Activated CD4-positive, alpha-beta T cell treated with anti-CD3 and anti-CD28 coated beads, Interleukin-2, amount 50 U/mL, for 4 hours (primary cell): ENCODE measurements at regions not wholly inside any gene's neighbourhood (a gene's known extent, or its start where the extent isn't known, plus 50 kb on each side); places are given as distances from the start of the nearest gene placed in this dataset.

Source experiments
- DNase-seq, 2 experiments: peaks; one replicate each; pipeline ENCODE4 v3.0.0-alpha.2; 2020

- no peak for DNase-seq
Measured at GRCh38 chr5:125348936-125349831, 602.7 kb upstream of the ZNF608 start.

DNA sequence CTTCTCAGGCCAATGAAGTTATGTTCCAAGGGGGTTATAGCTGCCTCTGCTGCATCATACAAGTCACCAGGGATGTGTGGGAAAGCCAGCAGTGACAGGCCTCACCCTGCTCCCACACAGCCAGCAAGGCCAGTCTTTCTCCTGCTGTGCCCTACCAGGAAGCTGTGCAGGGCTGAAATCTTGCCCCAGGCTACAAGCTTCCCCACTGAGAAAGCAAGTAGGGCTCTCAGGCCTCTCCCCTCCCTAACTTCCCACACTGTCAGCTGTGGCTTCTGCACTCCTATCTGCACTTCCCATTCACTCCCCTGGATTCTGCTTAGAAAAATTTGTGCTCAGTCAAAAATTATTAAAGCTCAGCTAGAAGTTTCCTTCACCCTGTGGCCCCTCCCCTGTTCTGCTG is 611.2 kb upstream of the ZNF608 start:
- DNase-seq = no peak

- no peak for DNase-seq
Measured at GRCh38 chr5:125365747-125366146, 619.3 kb upstream of the ZNF608 start.

DNA sequence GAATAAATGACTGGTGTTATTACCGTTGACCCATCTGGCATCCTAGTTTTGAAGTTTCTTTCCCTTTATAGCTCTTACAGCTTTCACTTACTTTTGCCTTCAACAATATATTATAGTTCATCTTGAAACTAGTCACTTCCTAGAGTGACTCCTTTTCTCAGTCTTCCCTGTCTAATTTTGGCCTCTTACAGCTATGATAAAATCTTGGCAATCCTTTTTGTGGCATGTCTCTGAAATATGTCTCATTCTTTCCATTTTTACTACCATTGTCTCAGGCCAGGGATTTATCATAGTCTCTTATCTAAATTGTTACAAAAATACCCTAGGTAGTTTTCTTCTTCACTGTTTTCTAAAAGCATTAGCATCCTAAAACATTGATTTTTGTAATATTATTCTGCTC is 621.3 kb upstream of the ZNF608 start:
- DNase-seq = no peak

- DNase-seq = no peak
Measured at GRCh38 chr5:125370461-125371205, 624.2 kb upstream of the ZNF608 start.

GRCh38 chr5:125372694-125373631 is 626.5 kb upstream of the ZNF608 start:
- DNase-seq = no peak

- DNase-seq = no peak
Measured at GRCh38 chr5:125375143-125375542, 628.7 kb upstream of the ZNF608 start.

DNA sequence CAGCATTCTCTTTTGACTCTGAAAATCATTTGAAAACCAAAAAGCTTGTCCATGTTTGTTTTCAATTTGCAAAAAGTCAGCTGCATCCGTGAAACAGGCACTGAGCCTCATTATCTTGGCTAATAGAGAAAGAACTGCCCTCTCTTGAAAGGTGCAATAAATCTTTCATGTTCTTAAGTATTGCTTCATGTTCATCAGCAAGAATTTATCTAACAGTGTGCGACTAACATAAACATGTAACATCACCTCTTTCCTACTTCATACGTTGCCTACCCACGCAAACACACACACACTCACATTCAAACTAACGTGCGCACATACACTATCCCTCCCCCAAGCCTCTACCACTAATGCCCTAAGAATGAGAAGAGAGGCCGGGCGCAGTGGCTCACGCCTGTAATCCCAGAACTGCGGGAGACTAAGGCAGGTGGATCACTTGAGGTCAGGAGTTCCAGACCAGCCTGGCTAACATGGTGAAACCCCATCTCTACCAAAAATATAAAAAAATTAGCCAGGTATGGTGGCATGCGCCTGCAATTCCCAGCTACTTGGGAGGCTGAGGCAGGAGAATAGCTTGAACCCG is 629.7 kb upstream of the ZNF608 start:
- no peak for DNase-seq

GRCh38 chr5:125377141-125377540 is 630.7 kb upstream of the ZNF608 start:
- DNase-seq = no peak

DNA sequence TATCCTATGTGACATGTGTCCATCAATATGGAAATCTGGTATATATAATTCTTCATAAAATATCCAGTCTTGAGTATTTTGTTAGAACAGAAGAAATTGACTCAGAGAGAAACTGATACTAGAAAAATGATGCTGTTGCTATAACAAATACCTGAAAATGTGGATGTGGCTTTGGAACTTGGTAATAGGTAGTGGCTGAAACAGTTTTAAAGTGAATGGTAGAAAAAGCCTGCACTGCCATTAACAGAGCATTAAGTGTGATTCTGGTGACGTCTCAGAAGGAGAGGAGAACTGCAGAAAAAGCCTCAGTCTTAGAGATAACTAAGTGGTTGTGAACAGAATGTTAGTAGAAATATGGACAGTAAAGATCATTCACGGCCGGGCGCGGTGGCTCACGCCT is 634.9 kb upstream of the ZNF608 start:
- no peak for DNase-seq

DNA sequence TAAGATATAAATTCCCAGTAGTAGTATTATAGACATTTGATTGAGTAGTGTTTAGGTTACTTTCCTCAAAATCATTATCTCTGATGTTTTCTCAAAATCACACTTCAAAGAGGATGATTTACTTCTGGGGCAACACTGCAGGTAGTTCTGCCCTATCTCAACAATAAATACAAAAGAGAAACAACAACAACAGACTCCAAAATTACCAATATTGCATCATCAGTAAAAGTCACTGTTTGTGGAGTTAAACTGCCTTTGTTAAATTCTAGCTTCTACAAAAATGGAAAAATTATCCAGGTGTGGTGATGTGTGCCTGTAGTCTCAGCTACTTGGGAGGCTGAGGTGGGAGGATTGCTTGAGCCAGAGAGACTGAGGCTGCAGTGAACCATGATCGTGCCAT is 637.6 kb upstream of the ZNF608 start:
- no peak for DNase-seq

GRCh38 chr5:125390326-125390725 is 643.9 kb upstream of the ZNF608 start:
- no peak for DNase-seq

DNA sequence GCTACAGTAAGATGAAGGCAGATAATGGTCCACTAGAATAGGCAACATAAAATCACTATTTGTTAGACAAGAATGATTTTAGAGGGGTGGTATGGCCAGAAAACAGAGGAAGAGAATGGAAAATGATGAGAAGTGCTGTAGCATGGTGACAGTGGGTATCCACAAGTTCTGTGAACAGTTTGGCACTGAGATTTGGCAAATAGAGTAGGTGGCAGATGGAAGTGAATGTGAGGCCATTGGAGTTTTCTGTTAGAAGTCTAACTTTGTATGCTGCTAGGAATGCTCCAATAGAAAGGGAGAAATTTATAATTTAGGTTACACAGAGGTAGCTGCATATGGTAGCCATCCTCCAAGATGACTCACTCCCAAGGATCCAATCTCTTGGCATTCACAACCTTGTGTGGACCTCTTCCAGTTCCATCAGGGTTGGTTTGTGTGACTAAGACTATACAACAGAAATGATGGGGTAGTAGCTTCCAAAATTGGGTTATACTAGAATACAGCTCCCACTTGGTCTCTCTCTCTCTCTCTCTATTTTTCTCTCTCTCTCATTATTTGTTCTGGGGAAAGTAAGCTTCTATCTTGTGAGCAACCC is 646.9 kb upstream of the ZNF608 start:
- no peak for DNase-seq

DNA sequence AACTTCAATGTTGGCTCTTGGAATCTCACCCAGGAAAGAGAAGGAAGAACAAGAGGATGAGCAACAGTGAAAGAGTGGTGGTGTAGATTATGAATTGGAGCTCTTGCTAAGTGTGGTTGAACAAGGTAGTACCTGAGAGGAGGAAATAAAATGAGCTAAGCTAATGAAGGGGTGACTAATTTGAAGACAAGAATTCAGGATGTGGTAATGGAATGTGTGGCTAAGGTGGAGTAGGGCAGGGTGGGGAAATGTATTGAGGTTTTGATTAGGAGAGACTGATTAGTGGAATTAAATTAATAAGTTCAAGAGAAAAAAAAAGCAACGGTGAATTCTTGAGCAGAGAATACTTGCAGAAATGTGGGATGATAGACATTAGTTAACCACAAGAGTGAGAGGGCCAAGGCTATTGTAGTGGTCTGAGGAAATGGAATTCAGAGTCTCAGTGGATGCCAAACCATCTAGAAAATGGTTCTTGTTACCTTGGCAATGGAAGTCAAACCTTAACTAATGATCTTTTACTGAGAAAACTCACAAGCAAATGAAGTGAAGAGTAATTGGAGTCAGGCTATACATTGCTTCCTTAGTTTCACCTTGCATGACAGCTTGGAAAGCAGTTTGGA is 648.3 kb upstream of the ZNF608 start:
- DNase-seq = no peak

- no peak for DNase-seq
Measured at GRCh38 chr5:125396462-125396861, 650.0 kb upstream of the ZNF608 start.

DNA sequence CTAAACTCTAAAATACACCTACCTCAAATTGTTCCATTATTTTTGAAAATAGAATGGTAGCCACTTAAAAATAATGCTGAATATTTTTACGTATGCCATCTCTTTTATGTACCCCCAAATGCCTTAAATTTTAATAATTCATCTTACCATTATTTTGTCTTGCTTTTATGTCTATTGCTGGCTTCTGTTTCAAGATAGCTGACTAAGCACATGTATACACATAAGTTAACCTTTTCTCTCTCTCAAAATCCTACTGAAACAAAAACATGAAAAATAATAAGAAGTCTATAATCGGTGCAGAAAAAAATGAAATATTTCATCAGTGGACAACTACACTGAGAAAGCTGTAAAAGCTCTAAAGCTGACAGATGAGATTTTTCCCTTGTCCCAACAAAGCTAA is 652.0 kb upstream of the ZNF608 start:
- no peak for DNase-seq

DNA sequence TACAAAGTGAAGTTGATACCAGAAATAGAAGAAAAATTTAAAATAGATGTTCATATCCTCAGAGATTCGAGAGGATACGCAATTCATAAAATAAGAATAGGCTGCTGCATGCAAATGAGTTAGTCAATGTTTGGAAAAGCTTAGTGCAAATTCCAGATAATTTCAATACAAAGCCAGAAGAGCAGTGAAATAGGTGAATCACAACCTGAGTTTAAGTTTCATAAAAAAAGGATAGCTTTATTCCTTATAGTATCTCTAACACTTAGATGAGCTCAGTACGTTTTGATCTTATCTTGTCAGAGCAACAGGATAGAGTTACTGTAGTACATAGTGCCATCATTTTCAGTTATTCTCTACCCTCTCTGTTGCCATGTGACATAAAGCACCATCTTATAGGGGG is 653.4 kb upstream of the ZNF608 start:
- no peak for DNase-seq

DNA sequence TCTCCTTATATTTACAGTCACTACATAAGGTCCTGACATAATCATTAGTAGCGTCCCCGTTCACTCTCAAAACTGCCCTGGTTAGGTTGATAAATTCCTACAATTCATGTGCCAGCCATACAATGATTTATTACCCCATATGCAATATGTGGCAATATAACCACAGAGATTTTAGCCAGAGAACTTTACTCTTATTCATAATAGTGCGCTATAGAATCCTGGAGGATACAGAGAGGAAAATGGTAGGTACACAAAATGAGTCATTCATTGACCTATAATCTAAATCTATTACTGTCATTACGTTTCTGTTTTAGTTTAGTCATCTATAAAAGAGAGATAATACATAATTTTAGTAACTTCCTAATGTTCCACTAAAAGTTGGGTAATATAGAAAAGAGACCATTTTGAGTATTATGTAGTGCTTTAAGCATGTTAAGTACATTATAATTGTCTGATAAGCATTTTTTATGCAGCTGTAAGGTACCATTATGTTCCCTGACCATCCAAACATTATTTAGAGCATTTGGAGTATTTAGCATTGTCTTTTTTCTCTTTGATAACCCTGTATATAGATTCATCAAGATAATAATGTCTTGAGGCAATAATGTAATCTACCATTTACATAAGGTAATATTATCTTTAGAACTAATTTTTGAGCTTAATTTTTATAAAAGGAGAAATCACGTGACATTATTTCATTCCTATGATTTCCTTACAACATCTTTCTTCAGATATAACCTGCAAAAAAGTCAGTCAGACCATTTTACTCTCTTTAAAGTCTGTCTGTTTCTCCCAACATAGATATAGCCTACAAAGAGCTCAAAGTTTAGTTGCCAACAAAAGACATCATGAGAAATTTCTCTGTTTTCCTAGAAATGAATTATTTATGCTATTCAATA is 655.5 kb upstream of the ZNF608 start:
- no peak for DNase-seq

DNA sequence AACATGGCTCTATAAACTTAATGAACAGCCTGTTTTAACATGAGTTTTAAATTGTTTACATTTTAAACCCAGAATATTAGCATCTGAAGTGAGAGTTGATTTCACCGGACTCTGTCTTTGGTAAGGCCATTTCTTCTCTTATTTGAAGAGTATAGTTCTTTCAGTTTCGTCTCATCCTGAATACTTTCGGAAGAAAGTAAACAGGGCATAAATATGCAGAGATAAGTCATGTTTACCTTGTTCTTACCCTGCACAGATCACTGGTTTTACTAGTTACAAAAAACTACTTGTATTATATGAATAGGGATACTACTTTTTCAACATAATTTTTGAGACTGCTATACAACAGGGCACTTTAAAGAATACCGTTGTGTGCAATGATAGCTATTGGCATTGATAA is 656.3 kb upstream of the ZNF608 start:
- no peak for DNase-seq

DNA sequence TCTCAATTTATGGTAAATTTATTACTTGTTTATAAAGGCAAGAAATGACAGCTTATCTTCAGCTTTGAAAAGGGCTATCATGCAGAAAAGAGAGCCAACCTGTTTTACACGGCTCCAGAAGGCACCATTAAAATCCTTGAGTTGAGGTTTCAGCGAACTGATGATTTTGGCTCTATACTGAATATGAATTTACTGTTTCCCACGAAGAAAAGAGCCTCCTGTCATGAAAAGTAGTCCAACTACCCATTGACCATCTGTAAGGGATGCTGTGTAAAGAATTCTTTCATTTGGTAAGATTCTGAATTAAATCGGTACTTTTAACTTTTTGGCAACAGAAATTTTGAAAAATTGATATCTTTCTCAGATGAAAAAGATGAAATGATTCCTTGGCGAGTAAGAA is 657.6 kb upstream of the ZNF608 start:
- no peak for DNase-seq
